NT2/D1 (cell line): ENCODE measurements at regions not wholly inside any gene's neighbourhood (a gene's known extent, or its start where the extent isn't known, plus 50 kb on each side); places are given as distances from the start of the nearest gene placed in this dataset.

Source experiments
- SUZ12 ChIP-seq: IDR thresholded peaks from 2 replicates; pipeline ENCODE4 v1.6.1; 2011; ENCODE audit not compliant: insufficient read length, insufficient read depth; ENCODE audit errors: extremely low read depth
- YY1 ChIP-seq: IDR thresholded peaks from 2 replicates; pipeline ENCODE4 v1.6.1; 2011; ENCODE audit not compliant: insufficient read length, insufficient read depth

DNA sequence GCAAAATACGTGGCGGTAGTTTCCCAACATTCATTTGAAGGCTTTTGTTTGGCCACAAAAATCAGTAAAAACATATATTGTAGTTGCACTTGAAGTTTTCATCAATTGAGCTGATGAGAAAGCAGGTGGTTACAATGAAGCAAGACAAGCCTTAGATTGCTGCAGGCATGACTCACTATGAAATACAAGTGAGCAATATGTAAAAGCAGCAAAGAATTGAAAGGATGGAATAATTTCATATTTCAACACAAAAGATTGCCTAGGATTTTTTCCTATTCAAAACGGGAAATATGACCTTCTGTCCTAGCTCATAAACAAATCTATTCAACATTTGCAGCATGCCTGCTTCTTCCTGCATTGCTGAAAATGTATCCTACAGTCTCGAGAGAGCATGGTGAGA, 190.9 kb upstream of the BANK1 start:
- TF ChIP-seq YY1 (no peak), SUZ12 (no peak)
